Vagina (tissue), 2 donors: ENCODE measurements at regions not wholly inside any gene's neighbourhood (a gene's known extent, or its start where the extent isn't known, plus 50 kb on each side); places are given as distances from the start of the nearest gene placed in this dataset.

Experiments
- DNase-seq, 2 donors: peaks; one replicate each; pipeline ENCODE4 v3.0.0-alpha.2; 2017; ENCODE audit errors: extremely low spot score in 2 of 2
- H3K27ac ChIP-seq: fragments of 200-600 bp; sonication (generic); one replicate; pipeline ENCODE4 v1.5.1; 2019
- H3K27me3 ChIP-seq: fragments of 200-600 bp; sonication (generic); one replicate; pipeline ENCODE4 v1.5.1; 2019
- H3K36me3 ChIP-seq, 2 donors: fragments of 200-600 bp; sonication (generic); one replicate each; pipeline ENCODE4 v1.5.1; 2017 to 2019
- H3K4me1 ChIP-seq: fragments of 200-600 bp; sonication (generic); one replicate; pipeline ENCODE4 v1.5.1; 2019
- H3K4me3 ChIP-seq, 2 donors: fragments of 200-600 bp; sonication (generic); 1 replicate in 1 of 2; 2 replicates in 1 of 2; pipeline ENCODE4 v1.5.1; 2016 to 2019
- H3K9me3 ChIP-seq: fragments of 200-600 bp; sonication (generic); one replicate; pipeline ENCODE4 v1.5.1; 2019
- POLR2A ChIP-seq, 2 donors: fragments of 450-650 bp; IDR thresholded peaks; one replicate each; pipeline ENCODE4 v1.6.1; 2017; ENCODE audit warnings: antibody characterized with exemption in 2 of 2, mild to moderate bottlenecking in 2 of 2, moderate library complexity in 2 of 2
- POLR2AphosphoS5 ChIP-seq, 2 donors: sonication (generic); formaldehyde crosslinking; IDR thresholded peaks; one replicate each; pipeline ENCODE4 v1.9.0; 2017; ENCODE audit warnings: antibody characterized with exemption in 2 of 2, mild to moderate bottlenecking in 2 of 2, low read depth in 1 of 2; ENCODE audit not compliant: insufficient read depth in 1 of 2
- intact Hi-C: fragments of 100-400 bp; cut with DNase I; formaldehyde crosslinking; loops from one replicate; pipeline ENCODE4 v1.15.1; 2023
- TF ChIP-seq, protein P1 (sequence below), 3 experiments: fragments of 450-650 bp in 2 of 3; fragments of 200-600 bp in 1 of 3; sonication (generic) in 1 of 3; IDR thresholded peaks; one replicate each; pipeline ENCODE4 v1.5.1; 2017 to 2019; ENCODE audit warnings: antibody characterized with exemption in 3 of 3, mild to moderate bottlenecking in 2 of 3, moderate library complexity in 2 of 3

DNA sequence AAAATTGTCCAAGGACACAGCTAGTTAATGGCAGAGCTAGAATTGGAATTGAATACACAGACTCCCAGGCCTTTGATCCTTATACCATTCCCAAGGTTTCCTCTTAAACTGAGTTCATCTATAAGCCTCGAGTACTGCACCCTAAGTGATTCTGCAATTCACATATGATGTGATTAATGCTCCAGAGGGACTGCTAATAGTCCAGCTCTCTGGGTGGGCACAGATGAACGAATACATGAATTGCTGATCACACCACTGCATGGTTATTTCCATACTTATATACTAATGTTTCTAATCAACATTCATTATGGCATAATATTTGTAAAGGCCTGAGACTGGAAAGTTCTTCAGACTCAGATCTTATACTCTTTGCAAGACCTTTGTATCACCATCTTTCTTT is 101.8 kb downstream of the NUFIP1 start:
- DNase-seq = no peak
- Histone ChIP-seq H3K4me1 (no peaks in the 10 kb centered on the region), H3K4me3 (no peak overlapping the region), H3K27me3 (no peaks in the 10 kb centered on the region), H3K9me3 (no peaks in the 10 kb centered on the region), H3K27ac (no peak overlapping the region), H3K36me3 (no peaks in the 10 kb centered on the region)
- intact Hi-C loops = no loop called here
- TF ChIP-seq POLR2AphosphoS5 (IDR thresholded peaks at IDR 0.05; ENCODE audit: insufficient read depth in 1 of 2, low read depth in 1 of 2) = no peak
- TF ChIP-seq, protein P1, sequence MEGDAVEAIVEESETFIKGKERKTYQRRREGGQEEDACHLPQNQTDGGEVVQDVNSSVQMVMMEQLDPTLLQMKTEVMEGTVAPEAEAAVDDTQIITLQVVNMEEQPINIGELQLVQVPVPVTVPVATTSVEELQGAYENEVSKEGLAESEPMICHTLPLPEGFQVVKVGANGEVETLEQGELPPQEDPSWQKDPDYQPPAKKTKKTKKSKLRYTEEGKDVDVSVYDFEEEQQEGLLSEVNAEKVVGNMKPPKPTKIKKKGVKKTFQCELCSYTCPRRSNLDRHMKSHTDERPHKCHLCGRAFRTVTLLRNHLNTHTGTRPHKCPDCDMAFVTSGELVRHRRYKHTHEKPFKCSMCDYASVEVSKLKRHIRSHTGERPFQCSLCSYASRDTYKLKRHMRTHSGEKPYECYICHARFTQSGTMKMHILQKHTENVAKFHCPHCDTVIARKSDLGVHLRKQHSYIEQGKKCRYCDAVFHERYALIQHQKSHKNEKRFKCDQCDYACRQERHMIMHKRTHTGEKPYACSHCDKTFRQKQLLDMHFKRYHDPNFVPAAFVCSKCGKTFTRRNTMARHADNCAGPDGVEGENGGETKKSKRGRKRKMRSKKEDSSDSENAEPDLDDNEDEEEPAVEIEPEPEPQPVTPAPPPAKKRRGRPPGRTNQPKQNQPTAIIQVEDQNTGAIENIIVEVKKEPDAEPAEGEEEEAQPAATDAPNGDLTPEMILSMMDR (IDR thresholded peaks at IDR 0.05) = no peak
- TF ChIP-seq POLR2A (IDR thresholded peaks at IDR 0.05) = no peak

DNA sequence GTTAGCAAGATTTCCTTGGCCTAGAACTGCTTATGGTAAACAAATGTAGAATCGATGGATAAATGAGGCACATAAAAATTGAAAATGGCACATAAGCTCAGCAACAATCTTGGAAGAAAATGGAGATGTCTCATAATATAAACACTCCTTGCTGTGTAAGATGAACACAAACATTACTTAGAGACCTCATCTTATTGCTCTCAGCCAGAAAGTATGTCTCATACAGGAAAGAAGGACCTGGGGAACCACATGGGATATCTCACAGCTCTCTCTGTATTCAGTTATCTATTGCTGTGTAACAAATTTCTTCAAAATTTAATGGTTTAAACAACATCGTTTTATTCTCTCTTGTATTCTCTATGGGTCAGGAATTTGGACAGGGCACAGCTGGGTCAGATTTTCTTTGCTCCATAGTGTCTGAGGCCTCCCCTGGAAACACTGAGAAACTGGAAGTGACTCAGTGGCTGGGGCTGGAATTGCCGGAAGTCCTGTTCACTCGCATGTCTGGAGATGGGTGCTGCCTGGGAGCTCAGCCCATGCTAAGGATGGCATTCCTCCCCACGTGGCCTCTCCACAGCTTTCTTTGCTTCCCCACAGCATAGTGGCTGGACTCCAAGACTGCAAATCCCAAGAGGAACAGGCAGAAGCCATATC is 105.1 kb downstream of the NUFIP1 start:
- Histone ChIP-seq H3K4me3 (no peak overlapping the region), H3K27ac (no peak overlapping the region), H3K27me3 (no peaks in the 10 kb centered on the region), H3K4me1 (no peaks in the 10 kb centered on the region), H3K36me3 (no peaks in the 10 kb centered on the region), H3K9me3 (no peaks in the 10 kb centered on the region)
- DNase-seq = no peak
- no peak for TF ChIP-seq POLR2A (IDR thresholded peaks at IDR 0.05)
- TF ChIP-seq, protein P1 (IDR thresholded peaks at IDR 0.05) = no peak
- TF ChIP-seq POLR2AphosphoS5 (IDR thresholded peaks at IDR 0.05; ENCODE audit: insufficient read depth in 1 of 2, low read depth in 1 of 2) = no peak
- intact Hi-C loops = no loop called here

DNA sequence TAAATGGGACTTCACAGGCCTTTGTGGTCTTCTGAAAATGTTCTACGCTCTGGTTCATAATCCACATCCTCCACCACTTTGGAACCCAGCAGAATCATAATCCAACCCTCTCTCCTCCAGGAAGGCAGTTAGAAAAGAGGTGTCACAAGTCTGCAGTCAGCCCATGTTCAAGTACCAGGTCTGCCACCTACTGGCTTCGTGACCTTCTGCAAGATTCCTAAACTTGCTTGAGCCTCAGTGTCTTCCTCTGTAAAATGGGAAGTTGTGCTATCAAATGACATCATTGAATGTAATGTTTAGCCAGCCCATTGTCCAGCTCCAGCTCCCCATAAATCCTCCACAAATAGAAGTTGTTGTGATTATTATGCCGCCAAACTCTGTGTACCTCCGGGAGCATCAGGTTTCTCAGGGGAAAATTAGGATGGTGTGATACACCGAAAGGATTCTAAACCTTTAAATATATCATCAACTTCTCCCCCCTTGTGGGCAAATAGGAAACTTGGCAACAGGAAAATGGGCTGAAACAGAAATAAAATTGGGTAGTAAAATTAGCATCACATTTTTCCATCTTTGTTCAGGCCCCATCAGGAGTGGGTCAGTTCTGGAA is 109.7 kb downstream of the NUFIP1 start:
- TF ChIP-seq, protein P1 (IDR thresholded peaks at IDR 0.05) = no peak
- TF ChIP-seq POLR2A (IDR thresholded peaks at IDR 0.05) (no peak), POLR2AphosphoS5 (IDR thresholded peaks at IDR 0.05; ENCODE audit: insufficient read depth in 1 of 2, low read depth in 1 of 2) (no peak)
- no peak for DNase-seq
- H3K36me3 ChIP-seq = no peaks in the 10 kb centered on the region
- no peak overlapping the region for H3K4me3 ChIP-seq
- no peaks in the 10 kb centered on the region for H3K4me1 ChIP-seq
- no peak overlapping the region for H3K27ac ChIP-seq
- intact Hi-C loops = no loop called here
- no peaks in the 10 kb centered on the region for H3K9me3 ChIP-seq
- H3K27me3 ChIP-seq = no peaks in the 10 kb centered on the region

DNA sequence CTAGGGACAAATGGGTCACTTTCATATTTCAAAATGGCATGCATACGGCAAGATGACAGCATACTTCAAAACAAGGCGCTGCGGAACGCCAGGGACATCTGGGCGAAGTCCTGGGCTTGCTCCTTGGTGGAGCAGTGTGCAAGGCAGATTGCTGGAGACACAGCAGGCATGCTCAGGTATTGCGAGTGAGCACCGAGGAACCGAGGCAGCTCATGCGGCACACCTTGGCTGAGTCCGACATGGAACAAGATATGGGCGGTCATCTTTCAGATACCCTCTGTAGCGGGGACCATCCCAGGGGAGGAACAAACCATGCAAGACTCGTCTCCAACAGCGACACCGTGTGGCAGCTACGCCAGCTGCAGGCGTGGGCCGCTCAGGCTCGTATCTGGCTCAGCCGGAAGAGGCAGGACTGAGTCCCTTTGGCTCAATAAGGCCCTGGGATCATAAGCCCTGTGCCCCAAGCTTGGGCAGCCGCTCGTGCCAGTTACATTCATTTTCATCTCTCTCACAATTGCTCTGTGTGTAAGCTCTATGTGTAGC is 112.4 kb downstream of the NUFIP1 start:
- Histone ChIP-seq H3K27ac (no peak overlapping the region), H3K4me1 (no peaks in the 10 kb centered on the region), H3K9me3 (no peaks in the 10 kb centered on the region), H3K27me3 (no peaks in the 10 kb centered on the region), H3K4me3 (no peak overlapping the region), H3K36me3 (no peaks in the 10 kb centered on the region)
- intact Hi-C loops = no loop called here
- no peak for DNase-seq
- TF ChIP-seq POLR2A (IDR thresholded peaks at IDR 0.05) (no peak), POLR2AphosphoS5 (IDR thresholded peaks at IDR 0.05; ENCODE audit: insufficient read depth in 1 of 2, low read depth in 1 of 2) (no peak)
- TF ChIP-seq, protein P1 (IDR thresholded peaks at IDR 0.05) = no peak
